A549 (cell line): ENCODE measurements at regions not wholly inside any gene's neighbourhood (a gene's known extent, or its start where the extent isn't known, plus 50 kb on each side); places are given as distances from the start of the nearest gene placed in this dataset.

Experiments
- ATAC-seq, 2 experiments: fragments of 200-7000 bp in 1 of 2; fragments of >200 bp in 1 of 2; cut with Nextera tagmentation in 1 of 2; cut with Tn5 transposase in 1 of 2; 3 replicates each; pipeline versions ENCODE4 v1.8.0 to v1.9.1; 2018 to 2020; ENCODE audit warnings: mild to moderate bottlenecking in 1 of 2, moderate library complexity in 1 of 2
- CTCF ChIA-PET: fragments of 300-600 bp; sonication (Branson Sonifier 250); formaldehyde crosslinking; extraction: SDS; loops from one replicate; lab custom pipeline; 2021; ENCODE audit warnings: antibody characterized with exemption, inconsistent platforms; lab: Yijun Ruan, JAX
- POLR2A ChIA-PET: fragments of 350-600 bp; formaldehyde crosslinking; extraction: SDS; loops from one replicate; lab custom pipeline; 2021; ENCODE audit warnings: antibody characterized with exemption, inconsistent platforms; lab: Yijun Ruan, JAX
- DNase-seq, 2 experiments: peaks; one replicate each; pipeline versions ENCODE4 v3.0.0 to v3.0.0-alpha.2; 2011 to 2016; ENCODE audit warnings: low read depth in 1 of 2, low spot score in 1 of 2
- FAIRE-seq: peaks from 2 replicates; lab custom pipeline; 2011; peaks lifted over from hg19 to GRCh38; lab: Jason Lieb, UNC
- H3K27ac ChIP-seq, 2 experiments: fragments of >200 bp; sonication (Bioruptor Twin); formaldehyde crosslinking; 3 replicates each; pipeline ENCODE4 v1.5.1; 2016 to 2017
- H3K4me1 ChIP-seq: fragments of >200 bp; sonication (Bioruptor Twin); formaldehyde crosslinking; 3 replicates; pipeline ENCODE4 v1.6.1; 2016
- H3K4me2 ChIP-seq: fragments of >200 bp; sonication (Bioruptor Twin); formaldehyde crosslinking; 3 replicates; pipeline ENCODE4 v1.6.1; 2016
- H3K4me3 ChIP-seq: fragments of >200 bp; sonication (Bioruptor Twin); formaldehyde crosslinking; 3 replicates; pipeline ENCODE4 v1.5.1; 2016
- H3K9me3 ChIP-seq: fragments of >200 bp; sonication (Bioruptor Twin); formaldehyde crosslinking; 3 replicates; pipeline ENCODE4 v1.6.1; 2016
- CEBPB ChIP-seq, 2 experiments: fragments of >200 bp in 1 of 2; sonication (Bioruptor Twin) in 1 of 2; formaldehyde crosslinking in 1 of 2; IDR thresholded peaks; 2 replicates each; pipeline ENCODE4 v1.6.1; 2012 to 2016
- CHD4 ChIP-seq: fragments of 200-600 bp; sonication (generic); IDR thresholded peaks from 2 replicates; pipeline ENCODE4 v1.6.1; 2016; ENCODE audit warnings: antibody characterized with exemption, mild to moderate bottlenecking, borderline replicate concordance
- EHF ChIP-seq: fragments of 250-450 bp; sonication (Bioruptor Pico); IDR thresholded peaks from 2 replicates; pipeline ENCODE4 v1.5.0; 2020; ENCODE audit warnings: mild to moderate bottlenecking
- EHMT2 ChIP-seq: fragments of 200-600 bp; sonication (generic); IDR thresholded peaks from 2 replicates; pipeline ENCODE4 v1.6.1; 2016; ENCODE audit warnings: antibody characterized with exemption, low read depth, mild to moderate bottlenecking, moderate library complexity
- ELK1 ChIP-seq: fragments of 150-350 bp; IDR thresholded peaks from 2 replicates; pipeline ENCODE4 v1.6.1; 2014; ENCODE audit warnings: low read depth, mild to moderate bottlenecking, low read length
- ESRRA ChIP-seq: fragments of 150-350 bp; IDR thresholded peaks from 2 replicates; pipeline ENCODE4 v1.6.1; 2014; ENCODE audit warnings: mild to moderate bottlenecking, low read length, borderline replicate concordance
- FOXS1 ChIP-seq: fragments of 250-450 bp; sonication (Bioruptor Pico); IDR thresholded peaks from 2 replicates; pipeline ENCODE4 v1.5.0; 2020; ENCODE audit warnings: mild to moderate bottlenecking, moderate library complexity
- GATA3 ChIP-seq: IDR thresholded peaks from 2 replicates; pipeline ENCODE4 v1.6.1; 2012; ENCODE audit warnings: borderline replicate concordance
- HEYL ChIP-seq: fragments of 250-450 bp; sonication (Bioruptor Pico); IDR thresholded peaks from 2 replicates; pipeline ENCODE4 v1.8.0; 2021; ENCODE audit warnings: mild to moderate bottlenecking, moderate library complexity
- HOXA7 ChIP-seq: fragments of 250-450 bp; sonication (Bioruptor Pico); IDR thresholded peaks from 2 replicates; pipeline ENCODE4 v1.5.0; 2020; ENCODE audit warnings: mild to moderate bottlenecking, moderate library complexity
- HOXB13 ChIP-seq: fragments of 250-450 bp; sonication (Bioruptor Pico); IDR thresholded peaks from 2 replicates; pipeline ENCODE4 v1.5.0; 2020; ENCODE audit warnings: low read depth, mild to moderate bottlenecking, moderate library complexity
- KDM1A ChIP-seq: fragments of 200-600 bp; sonication (generic); IDR thresholded peaks from 2 replicates; pipeline ENCODE4 v1.6.1; 2016; ENCODE audit warnings: low read depth, mild to moderate bottlenecking
- KDM5A ChIP-seq: fragments of 200-600 bp; sonication (generic); IDR thresholded peaks from 2 replicates; pipeline ENCODE4 v1.6.1; 2016; ENCODE audit warnings: antibody characterized with exemption, mild to moderate bottlenecking
- MAFK ChIP-seq: fragments of 450-650 bp; IDR thresholded peaks from 2 replicates; pipeline ENCODE4 v1.6.1; 2014; ENCODE audit not compliant: partially characterized antibody
- MAZ ChIP-seq: fragments of 150-350 bp; IDR thresholded peaks from 2 replicates; pipeline ENCODE4 v1.6.1; 2014; ENCODE audit warnings: antibody characterized with exemption, low read depth, low read length, borderline replicate concordance
- NPAS2 ChIP-seq: fragments of 250-450 bp; sonication (Bioruptor Pico); IDR thresholded peaks from 2 replicates; pipeline ENCODE4 v1.8.0; 2022; ENCODE audit warnings: mild to moderate bottlenecking, moderate library complexity, borderline replicate concordance
- NR3C1 ChIP-seq: fragments of >200 bp; sonication (Bioruptor Twin); formaldehyde crosslinking; IDR thresholded peaks from 3 replicates; pipeline ENCODE4 v1.6.1; 2017
- RARB ChIP-seq: fragments of 250-450 bp; sonication (Bioruptor Pico); IDR thresholded peaks from 2 replicates; pipeline ENCODE4 v1.8.0; 2021; ENCODE audit warnings: mild to moderate bottlenecking, moderate library complexity
- RFX5 ChIP-seq: fragments of 450-650 bp; IDR thresholded peaks from 2 replicates; pipeline ENCODE4 v1.7.1; 2014; ENCODE audit warnings: antibody characterized with exemption, mild to moderate bottlenecking, moderate library complexity
- RNF2 ChIP-seq: fragments of 200-600 bp; sonication (generic); IDR thresholded peaks from 2 replicates; pipeline ENCODE4 v1.6.1; 2016; ENCODE audit warnings: low read depth, mild to moderate bottlenecking, antibody characterized with exemption, moderate library complexity, borderline replicate concordance
- SMC3 ChIP-seq: fragments of >200 bp; sonication (Bioruptor Twin); formaldehyde crosslinking; IDR thresholded peaks from 3 replicates; pipeline ENCODE4 v1.6.1; 2018; ENCODE audit warnings: inconsistent platforms
- SREBF2 ChIP-seq: fragments of 450-650 bp; IDR thresholded peaks from 2 replicates; pipeline ENCODE4 v1.6.1; 2014; ENCODE audit warnings: mild to moderate bottlenecking, moderate library complexity
- ZC3H11A ChIP-seq: fragments of 450-650 bp; IDR thresholded peaks from 2 replicates; pipeline ENCODE4 v1.6.1; 2014; ENCODE audit warnings: antibody characterized with exemption, mild to moderate bottlenecking
- ZSCAN20 ChIP-seq: fragments of 250-450 bp; sonication (Bioruptor Pico); IDR thresholded peaks from 2 replicates; pipeline ENCODE4 v1.8.0; 2022; ENCODE audit warnings: mild to moderate bottlenecking, moderate library complexity
- WGBS: methylation state at CpG from one replicate; pipeline ENCODE4 v1.1.6; 2017; ENCODE audit errors: missing lambda C conversion rate; 5-methylcytosine and 5-hydroxymethylcytosine counted together
- TF ChIP-seq, protein P1 (sequence below): fragments of >200 bp; sonication (Bioruptor Twin); formaldehyde crosslinking; IDR thresholded peaks from 2 replicates; pipeline ENCODE4 v1.6.1; 2016

DNA sequence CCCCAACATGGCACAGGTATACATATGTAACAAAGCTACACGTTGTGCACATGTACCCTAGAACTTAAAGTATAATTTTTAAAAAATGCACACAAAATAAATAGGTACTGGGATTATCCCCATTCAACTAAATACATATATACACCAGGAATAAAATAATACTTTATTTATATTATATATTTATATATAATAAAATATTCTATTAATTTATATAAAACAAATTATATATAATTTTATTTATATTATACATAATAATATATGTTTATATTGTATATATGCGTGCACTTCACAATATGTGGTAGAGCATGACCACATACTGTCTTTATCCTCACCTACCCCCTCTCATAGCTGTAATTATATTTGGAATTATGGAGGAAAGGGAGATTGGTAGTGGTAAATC is 119.1 kb upstream of the TMEM260 start (continued):
- no peak for TF ChIP-seq RARB (CRISPR knock-in tag)
- no peak for TF ChIP-seq CEBPB (IDR thresholded peaks at IDR 0.05)
- no peak for TF ChIP-seq HOXA7 (CRISPR knock-in tag)
- no peak for TF ChIP-seq SMC3
- no peak for TF ChIP-seq ESRRA
- no peak for TF ChIP-seq MAFK
- no peak for TF ChIP-seq EHF (CRISPR knock-in tag)
- no peak for TF ChIP-seq GATA3

- no peak overlapping the region for H3K4me2 ChIP-seq
- DNase-seq (no peak), FAIRE-seq (no peak), ATAC-seq (no peak)
- no peak overlapping the region for H3K27ac ChIP-seq
- H3K4me3 ChIP-seq: no peak overlapping the region
- TF ChIP-seq ZC3H11A (no peak), KDM5A (no peak)
- CTCF ChIA-PET: interaction anchor here (1.3 to 2.3 kb wide), 2 partner anchors 13 to 1015 kb away, joined by 3 to 16 read pairs; no protein-coding TSS in a partner anchor
- H3K4me1 ChIP-seq: no peaks in the 10 kb centered on the region
- 59% methylated on average over 8 of the region's 8 CpGs for WGBS
- POLR2A ChIA-PET: no interaction called here
- H3K9me3 ChIP-seq: 0 out of 3 replicates have a peak, but pooled peaks cover 3% of the 10 kb centered on the region
Observed at GRCh38 chr14:56461276-56462275, 118.0 kb upstream of the TMEM260 start.

- DNase-seq (no peak), FAIRE-seq (no peak), ATAC-seq (no peak)
- Histone ChIP-seq H3K4me1 (no peaks in the 10 kb centered on the region), H3K4me2 (no peak overlapping the region), H3K4me3 (no peak overlapping the region), H3K27ac (no peak overlapping the region), H3K9me3 (0 out of 3 replicates have a peak, but pooled peaks cover 3% of the 10 kb centered on the region)
- TF ChIP-seq FOXS1 (CRISPR knock-in tag): no peak
- TF ChIP-seq NPAS2: no peak
- TF ChIP-seq, protein P1, sequence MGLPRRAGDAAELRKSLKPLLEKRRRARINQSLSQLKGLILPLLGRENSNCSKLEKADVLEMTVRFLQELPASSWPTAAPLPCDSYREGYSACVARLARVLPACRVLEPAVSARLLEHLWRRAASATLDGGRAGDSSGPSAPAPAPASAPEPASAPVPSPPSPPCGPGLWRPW: no peak
- no peak for TF ChIP-seq ESRRA
- no peak for TF ChIP-seq KDM1A
- no peak for TF ChIP-seq ELK1
- no peak for TF ChIP-seq CHD4
- TF ChIP-seq EHMT2: no peak
- TF ChIP-seq NR3C1: no peak
- no peak for TF ChIP-seq MAZ
- TF ChIP-seq RNF2: no peak
- TF ChIP-seq HEYL (CRISPR knock-in tag): no peak
- TF ChIP-seq ZSCAN20 (CRISPR knock-in tag): no peak
- TF ChIP-seq RFX5: no peak
- no peak for TF ChIP-seq RARB (CRISPR knock-in tag)
- no peak for TF ChIP-seq HOXB13 (CRISPR knock-in tag)
- TF ChIP-seq SREBF2: no peak
- 38% methylated on average over 3 of the region's 3 CpGs for WGBS
- CTCF ChIA-PET: interaction anchor here (0.7 to 3.3 kb wide), 6 partner anchors 9 to 1025 kb away, joined by 3 to 10 read pairs (median 4); no protein-coding TSS in a partner anchor
- POLR2A ChIA-PET: no interaction called here
Observed at GRCh38 chr14:56463271-56463890, 116.2 kb upstream of the TMEM260 start.
